ENCODE measurements at regions not wholly inside any gene's neighbourhood (a gene's known extent, or its start where the extent isn't known, plus 50 kb on each side); places are given as distances from the start of the nearest gene placed in this dataset.
A peak's percentile ranks its signal among the peaks of the same experiment; 100 is the strongest.
"Not testable (repeated sequence)": the region's sequence is repeated elsewhere in the genome, so short reads cannot be mapped to it uniquely, and the experiment has no call there.

DNA sequence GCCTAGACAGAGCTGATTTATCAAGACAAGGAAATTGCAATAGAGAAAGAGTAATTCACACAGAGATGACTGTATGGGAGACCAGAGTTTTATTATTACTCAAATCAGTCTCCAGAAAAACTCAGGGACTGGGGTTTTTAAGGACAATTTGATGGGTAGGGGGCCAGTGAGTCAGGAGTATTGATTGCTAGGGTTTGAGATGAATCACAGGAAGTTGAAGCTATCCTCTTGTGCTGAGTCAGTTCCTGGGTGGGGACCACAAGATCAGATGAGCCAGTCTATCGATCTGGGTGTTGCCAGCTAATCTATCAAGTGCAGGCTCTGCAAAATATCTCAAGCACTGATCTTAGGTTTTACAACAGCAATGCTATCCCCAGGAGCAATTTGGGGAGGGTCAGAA, 87.4 kb upstream of the TGIF2LY start:
- H3K9me3 ChIP-seq; ATAC-seq; H3K4me1 ChIP-seq; H3K27me3 ChIP-seq; H3K36me3 ChIP-seq; H3K27ac ChIP-seq; H3K4me3 ChIP-seq; DNase-seq; intact Hi-C loops (cut with DNase I): not testable (repeated sequence)

- H3K9me3 ChIP-seq; intact Hi-C loops (cut with DNase I); H3K27ac ChIP-seq; H3K36me3 ChIP-seq; H3K4me3 ChIP-seq; DNase-seq; ATAC-seq; H3K4me1 ChIP-seq; H3K27me3 ChIP-seq: not testable (repeated sequence)
Measured at GRCh38 chrY:3494539-3494938, 84.3 kb upstream of the TGIF2LY start.

- peak; percentile 51 for ATAC-seq
- DNase-seq; H3K9me3 ChIP-seq; H3K4me1 ChIP-seq; H3K27ac ChIP-seq; intact Hi-C loops (cut with DNase I); H3K27me3 ChIP-seq; H3K36me3 ChIP-seq; H3K4me3 ChIP-seq: not testable (repeated sequence)
- TF ChIP-seq, protein P1, sequence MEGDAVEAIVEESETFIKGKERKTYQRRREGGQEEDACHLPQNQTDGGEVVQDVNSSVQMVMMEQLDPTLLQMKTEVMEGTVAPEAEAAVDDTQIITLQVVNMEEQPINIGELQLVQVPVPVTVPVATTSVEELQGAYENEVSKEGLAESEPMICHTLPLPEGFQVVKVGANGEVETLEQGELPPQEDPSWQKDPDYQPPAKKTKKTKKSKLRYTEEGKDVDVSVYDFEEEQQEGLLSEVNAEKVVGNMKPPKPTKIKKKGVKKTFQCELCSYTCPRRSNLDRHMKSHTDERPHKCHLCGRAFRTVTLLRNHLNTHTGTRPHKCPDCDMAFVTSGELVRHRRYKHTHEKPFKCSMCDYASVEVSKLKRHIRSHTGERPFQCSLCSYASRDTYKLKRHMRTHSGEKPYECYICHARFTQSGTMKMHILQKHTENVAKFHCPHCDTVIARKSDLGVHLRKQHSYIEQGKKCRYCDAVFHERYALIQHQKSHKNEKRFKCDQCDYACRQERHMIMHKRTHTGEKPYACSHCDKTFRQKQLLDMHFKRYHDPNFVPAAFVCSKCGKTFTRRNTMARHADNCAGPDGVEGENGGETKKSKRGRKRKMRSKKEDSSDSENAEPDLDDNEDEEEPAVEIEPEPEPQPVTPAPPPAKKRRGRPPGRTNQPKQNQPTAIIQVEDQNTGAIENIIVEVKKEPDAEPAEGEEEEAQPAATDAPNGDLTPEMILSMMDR (IDR thresholded peaks at IDR 0.05), result peak; percentile 22
Measured at GRCh38 chrY:3527040-3527439, 51.8 kb upstream of the TGIF2LY start.
